GM12892 (cell line): ENCODE measurements at regions not wholly inside any gene's neighbourhood (a gene's known extent, or its start where the extent isn't known, plus 50 kb on each side); places are given as distances from the start of the nearest gene placed in this dataset.

Experiments used
- POLR2A ChIP-seq: IDR thresholded peaks from 2 replicates; pipeline ENCODE4 v1.6.1; 2011; ENCODE audit warnings: low read depth, low read length, control low read depth
- POLR2AphosphoS5 ChIP-seq: IDR thresholded peaks from 2 replicates; pipeline ENCODE4 v1.6.1; 2011; ENCODE audit warnings: low read depth, low read length, control low read depth

- TF ChIP-seq POLR2A (no peak), POLR2AphosphoS5 (no peak)
These were observed 503.9 kb downstream of the CD83 start for GRCh38 chr6:14621518-14621917.
